Keratinocyte (primary cell): ENCODE measurements at regions not wholly inside any gene's neighbourhood (a gene's known extent, or its start where the extent isn't known, plus 50 kb on each side); places are given as distances from the start of the nearest gene placed in this dataset.

Experiments
- EZH2 ChIP-seq: IDR thresholded peaks from one replicate; pipeline ENCODE4 v1.6.1; 2012; ENCODE audit warnings: inconsistent platforms, mild to moderate bottlenecking, low read length, moderate library complexity
- TF ChIP-seq, protein P1 (sequence below), 3 experiments: IDR thresholded peaks in 1 of 3; conservative IDR thresholded peaks in 1 of 3; optimal IDR thresholded peaks in 1 of 3; 2 replicates in 2 of 3; 3 replicates in 1 of 3; pipeline versions ENCODE3 to v1.5.1; 2011; ENCODE audit warnings: low read length in 3 of 3, mild to moderate bottlenecking in 3 of 3, moderate library complexity in 2 of 3, control low read depth in 1 of 3, inconsistent platforms in 1 of 3; ENCODE audit not compliant: insufficient read depth in 2 of 3; ENCODE audit errors: extremely low read depth in 1 of 3

DNA sequence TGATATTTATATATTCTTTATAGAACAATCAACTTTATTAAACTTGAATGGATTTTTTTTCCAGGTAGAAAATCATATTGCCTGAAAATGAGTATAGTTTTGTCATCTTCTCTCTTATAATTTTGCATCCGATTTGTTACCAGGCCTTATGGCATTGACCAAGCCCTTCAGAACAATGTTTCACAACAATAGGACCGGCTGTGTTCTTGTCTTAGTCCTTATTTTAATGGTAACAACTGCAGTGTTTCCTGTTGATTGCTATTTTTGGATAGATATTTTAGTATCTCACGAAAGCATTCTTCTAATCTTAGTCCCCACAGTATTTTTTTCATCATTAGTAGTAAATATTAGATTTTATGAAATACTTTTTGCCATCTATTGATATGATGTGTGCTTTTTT, 88.1 kb upstream of the ANKRD34C start:
- TF ChIP-seq, protein P1, sequence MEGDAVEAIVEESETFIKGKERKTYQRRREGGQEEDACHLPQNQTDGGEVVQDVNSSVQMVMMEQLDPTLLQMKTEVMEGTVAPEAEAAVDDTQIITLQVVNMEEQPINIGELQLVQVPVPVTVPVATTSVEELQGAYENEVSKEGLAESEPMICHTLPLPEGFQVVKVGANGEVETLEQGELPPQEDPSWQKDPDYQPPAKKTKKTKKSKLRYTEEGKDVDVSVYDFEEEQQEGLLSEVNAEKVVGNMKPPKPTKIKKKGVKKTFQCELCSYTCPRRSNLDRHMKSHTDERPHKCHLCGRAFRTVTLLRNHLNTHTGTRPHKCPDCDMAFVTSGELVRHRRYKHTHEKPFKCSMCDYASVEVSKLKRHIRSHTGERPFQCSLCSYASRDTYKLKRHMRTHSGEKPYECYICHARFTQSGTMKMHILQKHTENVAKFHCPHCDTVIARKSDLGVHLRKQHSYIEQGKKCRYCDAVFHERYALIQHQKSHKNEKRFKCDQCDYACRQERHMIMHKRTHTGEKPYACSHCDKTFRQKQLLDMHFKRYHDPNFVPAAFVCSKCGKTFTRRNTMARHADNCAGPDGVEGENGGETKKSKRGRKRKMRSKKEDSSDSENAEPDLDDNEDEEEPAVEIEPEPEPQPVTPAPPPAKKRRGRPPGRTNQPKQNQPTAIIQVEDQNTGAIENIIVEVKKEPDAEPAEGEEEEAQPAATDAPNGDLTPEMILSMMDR (optimal IDR thresholded peaks at IDR 0.05 in 1 of 3, IDR thresholded peaks at IDR 0.05 in 1 of 3, conservative IDR thresholded peaks at IDR 0.05 in 1 of 3; ENCODE audit: extremely low read depth in 1 of 3, insufficient read depth in 2 of 3, low read length in 3 of 3) = no peak
- TF ChIP-seq EZH2 = no peak
